ENCODE measurements at regions not wholly inside any gene's neighbourhood (a gene's known extent, or its start where the extent isn't known, plus 50 kb on each side); places are given as distances from the start of the nearest gene placed in this dataset.

- Histone ChIP-seq H3K27me3 (ENCODE audit: insufficient read depth, poor library complexity, severe bottlenecking) (no peaks in the 10 kb centered on the region), H3K27ac (replicated peaks) (no peak overlapping the region), H3K4me3 (replicated peaks; ENCODE audit: insufficient read depth, low read length) (no peak overlapping the region)
- DNase-seq (ENCODE audit: low read depth in 1 of 2, low spot score in 1 of 2) = no peak
- no peak for TF ChIP-seq GABPA (IDR thresholded peaks at IDR 0.05; ENCODE audit: low read depth)
- no peak for TF ChIP-seq SPI1 (IDR thresholded peaks at IDR 0.05; ENCODE audit: borderline replicate concordance, low read depth)
- TF ChIP-seq CTCF (IDR thresholded peaks at IDR 0.05; ENCODE audit: insufficient read depth, low read length) = no peak
- no peak for TF ChIP-seq REST (IDR thresholded peaks at IDR 0.05; ENCODE audit: insufficient replicate concordance, low read depth)
- no peak for TF ChIP-seq POLR2AphosphoS5 (IDR thresholded peaks at IDR 0.05; ENCODE audit: low read depth)
These were observed 131.9 kb upstream of the SHISA6 start for GRCh38 chr17:11109106-11109505.

- no peaks in the 10 kb centered on the region for H3K27me3 ChIP-seq (ENCODE audit: insufficient read depth, poor library complexity, severe bottlenecking)
- TF ChIP-seq SPI1 (IDR thresholded peaks at IDR 0.05; ENCODE audit: borderline replicate concordance, low read depth) (no peak), POLR2AphosphoS5 (IDR thresholded peaks at IDR 0.05; ENCODE audit: low read depth) (no peak), REST (IDR thresholded peaks at IDR 0.05; ENCODE audit: insufficient replicate concordance, low read depth) (no peak), CTCF (IDR thresholded peaks at IDR 0.05; ENCODE audit: insufficient read depth, low read length) (no peak), GABPA (IDR thresholded peaks at IDR 0.05; ENCODE audit: low read depth) (no peak)
- no peak overlapping the region for H3K4me3 ChIP-seq (replicated peaks; ENCODE audit: insufficient read depth, low read length)
- DNase-seq (ENCODE audit: low read depth in 1 of 2, low spot score in 1 of 2) = no peak
- no peak overlapping the region for H3K27ac ChIP-seq (replicated peaks)
These were observed 135.9 kb upstream of the SHISA6 start for GRCh38 chr17:11105141-11105540.

- no peak for DNase-seq (ENCODE audit: low read depth in 1 of 2, low spot score in 1 of 2)
- Histone ChIP-seq H3K27ac (replicated peaks) (no peak overlapping the region), H3K4me3 (replicated peaks; ENCODE audit: insufficient read depth, low read length) (no peak overlapping the region), H3K27me3 (ENCODE audit: insufficient read depth, poor library complexity, severe bottlenecking) (no peaks in the 10 kb centered on the region)
- TF ChIP-seq CTCF (IDR thresholded peaks at IDR 0.05; ENCODE audit: insufficient read depth, low read length) = no peak
- TF ChIP-seq SPI1 (IDR thresholded peaks at IDR 0.05; ENCODE audit: borderline replicate concordance, low read depth) = no peak
- no peak for TF ChIP-seq REST (IDR thresholded peaks at IDR 0.05; ENCODE audit: insufficient replicate concordance, low read depth)
- TF ChIP-seq GABPA (IDR thresholded peaks at IDR 0.05; ENCODE audit: low read depth) = no peak
- TF ChIP-seq POLR2AphosphoS5 (IDR thresholded peaks at IDR 0.05; ENCODE audit: low read depth) = no peak
These were observed 143.9 kb upstream of the SHISA6 start for GRCh38 chr17:11097121-11097520.

Measured in HL-60 (cell line).